ENCODE measurements at regions not wholly inside any gene's neighbourhood (a gene's known extent, or its start where the extent isn't known, plus 50 kb on each side); places are given as distances from the start of the nearest gene placed in this dataset.

- H3K27ac Mint-ChIP-seq: no peak overlapping the region
- no peaks in the 10 kb centered on the region for H3K9me3 Mint-ChIP-seq
- peaks cover 5% of the 10 kb centered on the region for H3K27me3 Mint-ChIP-seq
- no peak for DNase-seq
- H3K4me3 Mint-ChIP-seq: no peak overlapping the region
- H3K36me3 Mint-ChIP-seq: no peaks in the 10 kb centered on the region
- H3K4me1 Mint-ChIP-seq: no peaks in the 10 kb centered on the region
Measured at GRCh38 chr1:213680677-213681325, 307.0 kb upstream of the PROX1 start.

DNA sequence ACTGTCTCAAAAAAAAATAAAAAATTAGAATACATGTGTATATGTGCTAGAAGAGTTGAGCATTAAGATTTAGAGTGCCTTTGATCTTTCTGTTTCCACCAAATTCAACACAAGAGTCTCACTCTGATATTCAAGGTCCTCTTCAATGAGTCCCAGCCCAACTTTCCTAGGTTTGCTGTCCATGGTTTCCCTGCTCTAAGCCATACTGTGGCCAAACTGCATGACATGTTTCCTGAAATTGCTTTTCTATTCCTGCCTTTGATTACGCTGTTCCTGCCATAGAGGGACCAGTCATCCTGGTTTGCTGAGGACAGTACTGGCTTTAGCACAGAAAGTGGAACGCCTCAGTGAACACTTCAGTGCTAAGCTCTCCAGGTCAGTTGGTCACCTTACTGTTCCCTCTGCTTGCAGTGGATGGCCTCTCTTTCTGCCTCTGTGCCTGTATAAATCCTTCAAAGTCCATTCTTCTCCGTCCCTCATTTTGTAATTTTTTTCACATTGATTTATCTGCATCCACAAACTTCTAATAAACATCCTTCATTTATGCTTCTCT lies 305.9 kb upstream of the PROX1 start:
- Mint-ChIP-seq H3K36me3 (no peaks in the 10 kb centered on the region), H3K27ac (no peak overlapping the region), H3K4me1 (no peaks in the 10 kb centered on the region), H3K27me3 (no peaks in the 10 kb centered on the region), H3K9me3 (no peaks in the 10 kb centered on the region), H3K4me3 (no peak overlapping the region)
- DNase-seq: no peak

DNA sequence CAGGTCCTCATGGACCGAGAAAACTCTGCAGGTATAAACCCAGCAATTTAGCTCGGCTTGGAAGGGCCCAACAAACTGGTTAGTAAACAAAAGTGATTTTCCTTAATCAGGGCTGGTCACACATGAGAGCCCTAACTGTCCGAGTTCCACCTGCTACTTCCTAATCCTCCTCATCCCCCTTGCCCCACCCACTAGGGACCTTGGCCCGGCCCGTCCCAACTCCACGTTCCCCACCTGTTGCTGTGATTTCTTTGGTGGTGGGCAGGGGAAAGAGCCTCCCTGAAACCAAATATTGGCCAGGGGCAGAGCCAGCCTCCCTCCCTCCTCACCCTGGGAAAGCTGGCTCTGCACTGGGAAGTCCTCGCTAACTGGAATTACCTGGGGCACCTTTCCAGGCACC lies 304.2 kb upstream of the PROX1 start:
- Mint-ChIP-seq H3K27me3 (no peaks in the 10 kb centered on the region), H3K4me1 (no peaks in the 10 kb centered on the region), H3K36me3 (no peaks in the 10 kb centered on the region), H3K4me3 (no peak overlapping the region), H3K9me3 (peaks cover 1% of the 10 kb centered on the region), H3K27ac (no peak overlapping the region)
- no peak for DNase-seq

- Mint-ChIP-seq H3K36me3 (no peaks in the 10 kb centered on the region), H3K9me3 (peaks cover 1% of the 10 kb centered on the region), H3K4me3 (no peak overlapping the region), H3K4me1 (no peaks in the 10 kb centered on the region), H3K27ac (no peak overlapping the region), H3K27me3 (peaks cover 3% of the 10 kb centered on the region)
- DNase-seq: no peak
Measured at GRCh38 chr1:213684454-213684853, 303.3 kb upstream of the PROX1 start.

DNA sequence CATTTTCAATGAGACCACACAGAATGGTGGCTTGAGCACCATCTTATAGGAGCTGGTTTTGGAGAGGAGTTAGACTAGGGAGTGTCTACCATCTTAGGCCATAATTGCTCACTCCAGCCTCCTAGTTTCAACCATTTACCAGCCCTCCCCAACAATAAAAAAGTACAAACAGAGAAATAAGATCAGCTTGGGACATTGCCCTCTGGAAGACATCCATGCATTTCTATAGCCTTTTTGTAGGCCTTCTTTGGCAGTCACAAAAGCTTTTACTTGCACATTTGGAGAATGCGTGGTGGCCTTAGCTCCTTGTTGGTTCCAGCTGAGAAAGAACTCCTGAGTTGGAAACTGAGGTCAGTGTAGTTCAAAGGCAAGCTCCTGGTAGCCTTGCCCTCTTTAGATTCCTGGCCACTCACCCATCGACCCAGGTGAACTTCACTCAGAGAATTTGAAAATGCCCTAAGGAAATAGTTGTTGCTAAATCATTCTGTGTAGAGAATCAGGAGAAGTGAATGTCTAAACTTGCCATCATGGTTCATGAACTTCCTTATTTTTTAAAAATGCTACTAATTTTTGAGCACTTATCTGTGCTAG lies 301.7 kb upstream of the PROX1 start:
- H3K27me3 Mint-ChIP-seq: peaks cover 3% of the 10 kb centered on the region
- H3K27ac Mint-ChIP-seq: no peak overlapping the region
- peaks cover 1% of the 10 kb centered on the region for H3K9me3 Mint-ChIP-seq
- no peaks in the 10 kb centered on the region for H3K36me3 Mint-ChIP-seq
- no peak overlapping the region for H3K4me3 Mint-ChIP-seq
- no peaks in the 10 kb centered on the region for H3K4me1 Mint-ChIP-seq
- no peak for DNase-seq

GRCh38 chr1:213686983-213687382 lies 300.8 kb upstream of the PROX1 start:
- H3K36me3 Mint-ChIP-seq: no peaks in the 10 kb centered on the region
- H3K27ac Mint-ChIP-seq: no peak overlapping the region
- H3K4me3 Mint-ChIP-seq: no peak overlapping the region
- peaks cover 3% of the 10 kb centered on the region for H3K27me3 Mint-ChIP-seq
- no peak for DNase-seq
- H3K4me1 Mint-ChIP-seq: no peaks in the 10 kb centered on the region
- peaks cover 1% of the 10 kb centered on the region for H3K9me3 Mint-ChIP-seq

DNA sequence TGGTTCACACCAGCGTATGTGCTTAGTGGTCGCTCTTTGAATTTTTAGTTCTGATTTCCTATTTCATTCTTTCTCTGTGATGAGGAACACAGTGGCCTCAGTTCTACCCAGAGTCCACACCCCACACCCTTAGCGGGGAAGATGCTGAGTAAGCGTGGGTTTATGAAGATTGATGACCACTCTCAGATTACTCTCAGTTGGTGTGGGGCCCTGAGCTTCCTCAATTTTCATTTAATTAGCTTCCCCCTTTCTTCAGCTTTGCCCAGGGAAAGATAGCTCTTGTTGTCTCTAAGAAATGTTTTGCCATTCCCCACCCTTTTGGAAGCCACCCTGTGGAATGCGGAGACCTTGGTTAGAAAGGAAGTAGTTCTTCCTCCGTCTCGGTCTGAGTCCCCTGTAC lies 299.9 kb upstream of the PROX1 start:
- Mint-ChIP-seq H3K9me3 (peaks cover 1% of the 10 kb centered on the region), H3K36me3 (no peaks in the 10 kb centered on the region), H3K27me3 (peaks cover 3% of the 10 kb centered on the region), H3K4me3 (no peak overlapping the region), H3K4me1 (no peaks in the 10 kb centered on the region), H3K27ac (no peak overlapping the region)
- no peak for DNase-seq

DNA sequence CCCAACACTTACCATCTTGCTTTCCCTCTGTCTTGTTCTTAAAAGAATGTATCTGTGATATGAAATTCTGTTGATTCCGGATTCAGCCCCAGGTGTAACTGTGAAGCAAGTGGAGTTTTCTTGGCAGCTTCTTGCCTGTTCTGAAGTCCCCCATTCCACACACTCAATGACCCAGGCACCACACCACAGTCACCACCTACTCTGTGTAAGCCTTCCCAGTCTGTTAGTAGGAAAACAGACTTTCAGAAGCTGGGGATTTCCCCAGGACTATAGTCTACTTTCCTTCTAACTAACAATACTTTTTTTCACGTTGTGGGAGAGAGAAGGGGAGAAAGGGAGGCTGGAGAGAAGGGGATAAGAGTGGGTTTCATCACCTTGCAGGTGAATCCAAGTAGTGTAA lies 299.1 kb upstream of the PROX1 start:
- DNase-seq: no peak
- Mint-ChIP-seq H3K27ac (no peak overlapping the region), H3K4me1 (no peaks in the 10 kb centered on the region), H3K9me3 (peaks cover 1% of the 10 kb centered on the region), H3K27me3 (peaks cover 6% of the 10 kb centered on the region), H3K36me3 (no peaks in the 10 kb centered on the region), H3K4me3 (no peak overlapping the region)

DNA sequence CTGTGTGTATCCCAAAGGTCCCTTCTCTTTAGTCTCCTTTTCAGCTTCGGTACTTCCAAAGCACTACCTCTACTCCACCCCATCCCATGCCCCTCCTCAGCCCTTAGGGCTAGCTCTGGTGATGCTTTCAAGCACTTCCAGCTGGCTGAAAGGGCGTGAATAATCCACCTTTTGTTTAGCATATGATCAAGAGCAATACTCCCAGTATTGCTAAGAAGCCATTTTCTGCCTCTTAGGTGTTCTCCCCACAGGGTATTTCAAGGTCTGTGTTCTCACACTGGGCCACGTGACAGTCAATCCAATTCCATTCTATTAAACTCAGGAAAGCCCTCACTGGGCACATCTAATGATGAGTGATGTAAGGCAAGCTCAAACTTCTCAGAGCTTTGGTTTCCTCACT lies 298.5 kb upstream of the PROX1 start:
- Mint-ChIP-seq H3K36me3 (no peaks in the 10 kb centered on the region), H3K27me3 (peaks cover 6% of the 10 kb centered on the region), H3K27ac (no peak overlapping the region), H3K9me3 (peaks cover 1% of the 10 kb centered on the region), H3K4me3 (no peak overlapping the region), H3K4me1 (no peaks in the 10 kb centered on the region)
- DNase-seq: no peak

- no peaks in the 10 kb centered on the region for H3K36me3 Mint-ChIP-seq
- H3K27me3 Mint-ChIP-seq: peaks cover 16% of the 10 kb centered on the region
- peaks cover 1% of the 10 kb centered on the region for H3K9me3 Mint-ChIP-seq
Measured at GRCh38 chr1:213690341-213690917, 297.3 kb upstream of the PROX1 start.

GRCh38 chr1:213692321-213692720 lies 295.5 kb upstream of the PROX1 start:
- Mint-ChIP-seq H3K36me3 (no peaks in the 10 kb centered on the region), H3K27me3 (peaks cover 16% of the 10 kb centered on the region), H3K4me1 (no peaks in the 10 kb centered on the region), H3K27ac (no peak overlapping the region), H3K4me3 (no peak overlapping the region), H3K9me3 (peaks cover 1% of the 10 kb centered on the region)
- no peak for DNase-seq

More at GRCh38 chr1:213690341-213690917, 297.3 kb upstream of the PROX1 start:
- Mint-ChIP-seq H3K4me1 (no peaks in the 10 kb centered on the region), H3K4me3 (no peak overlapping the region), H3K27ac (no peak overlapping the region)
- no peak for DNase-seq

DNA sequence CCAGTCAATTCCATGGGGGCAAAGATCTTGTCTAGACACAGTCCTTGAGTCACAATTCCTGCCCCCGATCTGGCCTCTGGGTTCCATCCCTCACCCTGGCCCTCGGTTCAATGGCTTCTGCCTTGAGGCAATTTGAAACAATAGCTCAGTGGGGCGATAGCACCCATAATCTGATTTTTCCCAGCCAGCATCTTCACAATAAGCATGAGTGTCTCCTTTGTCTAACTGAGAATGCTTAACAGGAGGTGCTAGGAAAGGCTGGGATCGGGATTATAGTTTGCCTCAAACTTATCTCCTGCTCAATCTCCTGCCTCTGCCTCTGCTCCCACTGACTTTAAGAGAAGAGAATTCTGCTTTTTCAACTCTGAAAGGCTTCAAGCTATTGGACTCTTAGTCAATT lies 293.9 kb upstream of the PROX1 start:
- peaks cover 16% of the 10 kb centered on the region for H3K27me3 Mint-ChIP-seq
- H3K36me3 Mint-ChIP-seq: no peaks in the 10 kb centered on the region
- H3K27ac Mint-ChIP-seq: no peak overlapping the region
- no peaks in the 10 kb centered on the region for H3K9me3 Mint-ChIP-seq
- no peak overlapping the region for H3K4me3 Mint-ChIP-seq
- no peak for DNase-seq
- no peaks in the 10 kb centered on the region for H3K4me1 Mint-ChIP-seq

- peaks cover 2% of the 10 kb centered on the region for H3K9me3 Mint-ChIP-seq
- DNase-seq: no peak
Measured at GRCh38 chr1:213697192-213697802, 290.5 kb upstream of the PROX1 start.

DNA sequence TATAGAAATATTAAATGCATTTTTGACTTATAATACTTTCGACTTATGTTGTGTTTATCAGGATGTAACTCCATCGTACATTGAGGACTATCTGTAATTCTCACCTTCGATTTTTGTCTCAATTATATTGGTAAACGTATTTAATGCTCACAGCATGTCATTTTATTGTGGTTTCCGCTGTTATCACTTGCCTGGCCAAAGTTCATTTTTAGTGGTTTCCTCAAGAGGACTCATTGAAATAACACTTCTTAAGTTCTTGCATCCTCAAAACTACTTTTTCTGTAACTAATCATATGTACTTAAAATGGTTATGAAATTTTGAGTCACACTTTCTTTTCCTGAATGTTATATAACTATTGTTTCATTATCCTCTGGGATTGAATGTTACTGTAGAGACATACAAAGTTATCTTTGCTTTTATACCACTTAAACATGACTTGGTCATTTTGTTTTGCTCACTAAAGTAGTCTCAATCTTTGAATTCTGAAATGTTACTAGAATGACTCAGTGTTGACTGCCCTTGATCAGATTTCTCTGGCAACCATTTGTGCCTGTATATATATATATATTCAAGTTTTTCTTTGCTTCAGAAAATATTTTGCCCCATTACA lies 289.6 kb upstream of the PROX1 start:
- Mint-ChIP-seq H3K36me3 (no peaks in the 10 kb centered on the region), H3K4me1 (no peaks in the 10 kb centered on the region), H3K9me3 (peaks cover 6% of the 10 kb centered on the region), H3K27me3 (peaks cover 10% of the 10 kb centered on the region), H3K27ac (no peak overlapping the region), H3K4me3 (no peak overlapping the region)
- no peak for DNase-seq

More at GRCh38 chr1:213697192-213697802, 290.5 kb upstream of the PROX1 start:
- Mint-ChIP-seq H3K36me3 (no peaks in the 10 kb centered on the region), H3K27me3 (peaks cover 13% of the 10 kb centered on the region), H3K27ac (no peak overlapping the region), H3K4me3 (no peak overlapping the region), H3K4me1 (no peaks in the 10 kb centered on the region)

GRCh38 chr1:213702703-213703102 lies 285.1 kb upstream of the PROX1 start:
- H3K36me3 Mint-ChIP-seq: no peaks in the 10 kb centered on the region
- H3K27ac Mint-ChIP-seq: no peak overlapping the region
- no peak overlapping the region for H3K4me3 Mint-ChIP-seq
- peaks cover 16% of the 10 kb centered on the region for H3K9me3 Mint-ChIP-seq
- no peaks in the 10 kb centered on the region for H3K4me1 Mint-ChIP-seq
- DNase-seq: no peak
- H3K27me3 Mint-ChIP-seq: no peaks in the 10 kb centered on the region

Measured in activated naive CD8-positive, alpha-beta T cell treated with anti-CD3 and anti-CD28 coated beads for 36 hours (primary cell).